IPS-15b (cell line): ENCODE measurements at regions not wholly inside any gene's neighbourhood (a gene's known extent, or its start where the extent isn't known, plus 50 kb on each side); places are given as distances from the start of the nearest gene placed in this dataset.

Experiments
- H3K27me3 ChIP-seq: one replicate; pipeline ENCODE4 v1.6.1; 2013; ENCODE audit warnings: low read length; ENCODE audit not compliant: control insufficient read depth, insufficient read depth
- H3K36me3 ChIP-seq: one replicate; pipeline ENCODE4 v1.6.1; 2013; ENCODE audit warnings: low read length; ENCODE audit not compliant: control insufficient read depth, insufficient read depth
- H3K4me1 ChIP-seq: one replicate; pipeline ENCODE4 v1.6.1; 2013; ENCODE audit warnings: mild to moderate bottlenecking, low read length; ENCODE audit not compliant: control insufficient read depth, insufficient read depth
- H3K4me3 ChIP-seq: one replicate; pipeline ENCODE4 v1.5.1; 2013; ENCODE audit warnings: low read depth, low read length
- H3K9ac ChIP-seq: one replicate; pipeline ENCODE4 v1.6.1; 2013; ENCODE audit warnings: low read depth, mild to moderate bottlenecking, low read length
- H3K9me3 ChIP-seq: one replicate; pipeline ENCODE4 v1.6.1; 2013; ENCODE audit warnings: mild to moderate bottlenecking, low read length; ENCODE audit not compliant: control insufficient read depth, insufficient read depth

- Histone ChIP-seq H3K27me3 (no peaks in the 10 kb centered on the region), H3K9me3 (no peaks in the 10 kb centered on the region), H3K9ac (no peak overlapping the region), H3K36me3 (no peaks in the 10 kb centered on the region), H3K4me3 (no peak overlapping the region), H3K4me1 (no peaks in the 10 kb centered on the region)
Measured at GRCh38 chr12:77334806-77335205, 269.4 kb upstream of the E2F7 start.

DNA sequence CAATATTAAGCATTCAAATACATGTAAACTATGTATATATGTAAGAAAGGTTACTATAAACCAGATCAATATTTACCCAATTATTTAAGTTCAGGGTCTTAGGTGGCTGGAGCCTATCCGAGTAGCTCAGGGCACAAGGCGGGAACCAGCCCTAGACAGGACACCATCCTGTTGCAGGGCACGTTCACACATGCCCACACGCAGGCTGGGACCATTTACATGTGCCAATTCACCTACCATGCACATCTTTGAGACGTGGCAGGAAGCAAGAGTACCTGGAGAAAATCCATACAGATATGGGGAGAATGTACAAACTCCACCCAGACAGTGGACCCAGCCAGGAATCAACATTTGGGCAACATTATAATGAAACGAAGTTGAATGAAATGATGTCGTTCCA, 263.0 kb upstream of the E2F7 start:
- no peaks in the 10 kb centered on the region for H3K36me3 ChIP-seq
- H3K9me3 ChIP-seq = no peaks in the 10 kb centered on the region
- no peak overlapping the region for H3K9ac ChIP-seq
- H3K27me3 ChIP-seq = peaks cover 27% of the 10 kb centered on the region
- no peak overlapping the region for H3K4me3 ChIP-seq
- H3K4me1 ChIP-seq = no peaks in the 10 kb centered on the region

GRCh38 chr12:77325511-77326236, 260.3 kb upstream of the E2F7 start:
- H3K9me3 ChIP-seq = no peaks in the 10 kb centered on the region
- H3K9ac ChIP-seq = no peak overlapping the region
- peaks cover 2% of the 10 kb centered on the region for H3K4me1 ChIP-seq
- peak overlapping the region; percentile 77 for H3K4me3 ChIP-seq
- H3K36me3 ChIP-seq = no peaks in the 10 kb centered on the region
- H3K27me3 ChIP-seq = peaks cover 31% of the 10 kb centered on the region

DNA sequence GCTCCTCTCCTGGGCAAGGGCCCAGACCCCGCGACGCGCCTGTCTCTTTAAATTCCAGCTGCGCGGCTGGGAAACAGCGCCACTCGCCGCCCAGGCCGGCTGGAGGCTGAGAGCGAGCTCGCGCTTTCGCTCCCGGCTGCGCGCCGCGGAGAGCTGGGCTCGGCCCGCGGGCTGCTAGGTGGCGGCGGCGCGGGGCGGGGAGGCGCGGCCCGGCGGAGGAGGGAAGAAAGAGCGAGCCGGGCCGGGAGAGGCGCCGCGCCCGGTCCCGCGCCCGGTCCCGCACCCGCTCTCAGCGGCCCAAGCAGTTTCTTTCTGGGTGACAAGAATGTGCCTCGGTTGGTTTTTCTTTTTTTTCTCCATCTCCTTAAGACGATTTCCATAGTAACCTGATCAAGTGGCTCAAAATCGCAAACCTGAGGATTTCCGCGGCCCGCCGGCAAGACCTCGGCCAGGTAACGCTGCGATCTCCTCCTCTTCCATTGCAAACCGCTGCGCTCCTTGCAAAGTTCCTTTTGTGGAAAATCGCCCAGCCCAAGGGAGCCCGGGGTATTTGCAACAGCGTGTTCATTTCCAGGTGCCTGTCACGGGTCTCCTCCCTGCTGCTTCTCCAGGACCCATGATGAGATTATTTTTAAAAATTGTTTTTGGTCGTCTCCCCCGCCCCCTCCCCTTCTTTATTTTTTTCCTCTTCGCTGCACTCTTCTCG, 259.5 kb upstream of the E2F7 start:
- Histone ChIP-seq H3K27me3 (peaks cover 31% of the 10 kb centered on the region), H3K9ac (no peak overlapping the region), H3K4me1 (peaks cover 3% of the 10 kb centered on the region), H3K4me3 (peak overlapping the region; percentile 77), H3K9me3 (no peaks in the 10 kb centered on the region), H3K36me3 (no peaks in the 10 kb centered on the region)

DNA sequence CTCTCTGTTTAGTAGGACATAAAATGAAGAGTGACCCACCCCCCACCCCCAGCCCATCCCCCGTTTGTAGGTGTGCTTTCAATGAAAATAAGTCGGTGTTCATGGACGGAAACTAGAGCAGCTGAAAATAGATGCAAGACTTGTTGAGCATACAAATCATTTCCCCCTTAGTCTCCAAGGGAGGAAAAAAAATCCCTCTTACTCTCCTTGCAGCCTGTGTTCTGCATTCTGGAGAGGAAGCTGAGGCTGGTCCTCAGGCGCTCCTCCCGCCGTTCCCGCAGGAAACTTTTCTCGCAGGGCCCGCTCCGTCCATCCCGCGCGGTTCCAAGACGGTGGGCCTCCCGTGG, 259.0 kb upstream of the E2F7 start:
- H3K9ac ChIP-seq = no peak overlapping the region
- H3K4me3 ChIP-seq = peak overlapping the region; percentile 53
- H3K9me3 ChIP-seq = no peaks in the 10 kb centered on the region
- peaks cover 31% of the 10 kb centered on the region for H3K27me3 ChIP-seq
- H3K4me1 ChIP-seq = peaks cover 4% of the 10 kb centered on the region
- no peaks in the 10 kb centered on the region for H3K36me3 ChIP-seq

DNA sequence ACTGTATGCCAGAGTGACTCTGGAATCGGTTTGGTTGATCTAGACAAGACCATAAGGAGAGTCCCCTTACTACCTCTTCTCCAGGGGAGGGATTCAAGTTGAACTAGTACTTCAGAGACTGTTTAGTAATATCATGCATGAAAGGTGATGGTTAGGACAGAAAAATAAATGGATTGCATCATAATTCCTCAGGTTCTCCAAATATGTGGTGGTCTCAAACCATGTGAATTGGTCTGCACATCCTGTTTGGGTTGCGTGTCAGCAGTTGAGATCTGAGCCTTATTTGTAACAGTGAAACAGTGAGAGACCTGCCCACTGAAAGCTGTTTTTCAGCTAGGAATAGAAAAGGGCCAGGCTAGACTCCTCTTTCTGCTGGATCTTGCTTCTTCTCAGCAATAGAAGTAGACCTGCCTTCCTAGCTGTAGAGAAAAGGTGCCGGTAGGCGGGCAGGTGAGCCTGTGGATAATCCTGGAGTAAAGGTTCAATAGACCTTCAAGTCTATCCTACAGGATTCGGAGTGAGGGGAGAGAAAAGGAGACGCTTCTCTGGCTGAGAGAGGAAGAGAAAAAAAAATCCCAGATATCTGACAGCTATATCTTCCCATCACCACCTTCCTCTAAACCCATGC, 258.5 kb upstream of the E2F7 start:
- H3K4me3 ChIP-seq = peak overlapping the region; percentile 53

DNA sequence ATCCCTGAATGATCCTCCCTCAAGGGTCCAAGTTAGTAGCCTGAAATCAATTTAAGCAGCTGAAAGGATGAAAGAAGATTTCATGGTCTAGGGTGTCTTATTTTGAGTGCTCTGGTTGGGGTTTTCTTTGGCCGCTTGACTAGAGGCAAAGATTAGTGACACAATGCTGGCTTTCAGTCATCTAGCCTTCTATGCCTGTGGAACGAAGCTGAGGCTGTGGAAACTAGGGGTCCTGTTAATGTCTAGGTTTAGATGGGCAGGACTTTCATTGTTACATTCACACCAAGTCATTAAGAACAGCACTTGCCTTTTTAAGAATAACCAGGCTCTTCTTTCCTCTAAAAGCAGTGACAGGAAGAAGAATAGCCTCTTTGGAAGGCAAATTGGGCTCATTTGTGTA, 253.8 kb upstream of the E2F7 start:
- Histone ChIP-seq H3K4me3 (no peak overlapping the region), H3K9me3 (no peaks in the 10 kb centered on the region), H3K4me1 (peaks cover 14% of the 10 kb centered on the region), H3K36me3 (no peaks in the 10 kb centered on the region), H3K9ac (peak overlapping the region; percentile 39), H3K27me3 (peaks cover 13% of the 10 kb centered on the region)

More for the DNA sequence above, 258.5 kb upstream of the E2F7 start:
- peaks cover 31% of the 10 kb centered on the region for H3K27me3 ChIP-seq
- no peaks in the 10 kb centered on the region for H3K36me3 ChIP-seq
- H3K4me1 ChIP-seq = peaks cover 8% of the 10 kb centered on the region
- H3K9ac ChIP-seq = no peak overlapping the region
- no peaks in the 10 kb centered on the region for H3K9me3 ChIP-seq

- no peak overlapping the region for H3K4me3 ChIP-seq
- H3K36me3 ChIP-seq = no peaks in the 10 kb centered on the region
- no peak overlapping the region for H3K9ac ChIP-seq
- H3K4me1 ChIP-seq = peaks cover 11% of the 10 kb centered on the region
- H3K9me3 ChIP-seq = no peaks in the 10 kb centered on the region
- H3K27me3 ChIP-seq = no peaks in the 10 kb centered on the region
Measured at GRCh38 chr12:77315407-77315806, 250.0 kb upstream of the E2F7 start.

- Histone ChIP-seq H3K36me3 (no peaks in the 10 kb centered on the region), H3K27me3 (no peaks in the 10 kb centered on the region), H3K4me1 (peaks cover 11% of the 10 kb centered on the region), H3K4me3 (no peak overlapping the region), H3K9me3 (no peaks in the 10 kb centered on the region), H3K9ac (no peak overlapping the region)
Measured at GRCh38 chr12:77314378-77315052, 249.1 kb upstream of the E2F7 start.

DNA sequence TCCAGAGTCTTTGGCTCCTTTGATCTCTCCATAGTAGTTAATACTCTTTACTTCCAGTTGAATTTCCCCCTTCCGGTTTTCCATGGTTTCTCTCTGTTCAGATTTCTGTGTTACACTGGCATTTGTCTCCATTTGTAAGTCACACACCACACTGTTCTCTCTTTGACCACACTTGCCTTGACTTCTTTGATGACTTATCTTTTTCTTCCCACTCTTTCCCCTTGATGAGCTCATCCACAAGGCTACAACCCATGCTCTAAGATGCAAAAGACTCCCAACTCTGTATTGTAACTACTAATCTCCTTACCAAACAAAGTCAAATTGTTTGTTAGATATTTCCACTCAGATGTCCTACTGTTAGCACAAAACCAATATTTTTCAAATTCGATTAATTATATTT, 242.7 kb upstream of the E2F7 start:
- Histone ChIP-seq H3K9ac (no peak overlapping the region), H3K27me3 (no peaks in the 10 kb centered on the region), H3K4me1 (no peaks in the 10 kb centered on the region)

DNA sequence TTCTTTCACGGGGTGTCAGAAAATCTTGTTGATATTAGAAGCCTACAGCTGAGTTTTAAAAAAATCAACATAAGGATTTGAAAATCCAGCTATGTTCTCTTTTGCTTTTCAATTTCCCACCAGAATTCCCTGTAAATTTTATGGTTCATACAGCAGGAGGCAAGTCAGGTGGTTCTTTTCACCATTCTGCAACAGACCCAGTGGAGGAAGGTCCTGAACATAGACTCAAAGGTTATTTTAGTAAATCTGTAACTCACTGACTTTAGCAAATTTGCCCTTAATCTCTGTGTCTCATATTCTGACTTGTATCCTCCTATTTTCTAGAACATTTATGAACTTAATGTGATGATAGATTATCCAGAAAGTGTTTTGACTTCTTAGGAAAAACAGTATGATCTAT, 235.4 kb upstream of the E2F7 start:
- Histone ChIP-seq H3K36me3 (no peaks in the 10 kb centered on the region), H3K27me3 (no peaks in the 10 kb centered on the region), H3K9ac (no peak overlapping the region), H3K9me3 (no peaks in the 10 kb centered on the region), H3K4me1 (no peaks in the 10 kb centered on the region), H3K4me3 (no peak overlapping the region)

More for the DNA sequence above, 242.7 kb upstream of the E2F7 start:
- Histone ChIP-seq H3K36me3 (no peaks in the 10 kb centered on the region), H3K4me3 (no peak overlapping the region), H3K9me3 (no peaks in the 10 kb centered on the region)
